EL (cell line): ENCODE measurements at regions not wholly inside any gene's neighbourhood (a gene's known extent, or its start where the extent isn't known, plus 50 kb on each side); places are given as distances from the start of the nearest gene placed in this dataset.

Source experiments
- DNase-seq: peaks from one replicate; pipeline ENCODE4 v3.0.0-alpha.2; 2016

GRCh38 chr17:68185820-68186219, 62.0 kb upstream of the AMZ2 start:
- no peak for DNase-seq

GRCh38 chr17:68190495-68190894, 57.3 kb upstream of the AMZ2 start:
- DNase-seq: no peak

GRCh38 chr17:68195667-68196393, 52.0 kb upstream of the AMZ2 start:
- no peak for DNase-seq

GRCh38 chr17:68196394-68197090, 51.3 kb upstream of the AMZ2 start:
- no peak for DNase-seq

- DNase-seq: no peak
Observed at GRCh38 chr17:68197091-68197996, 50.5 kb upstream of the AMZ2 start.

GRCh38 chr17:68197997-68198930, 49.6 kb upstream of the AMZ2 start:
- no peak for DNase-seq
